Mesenchymal stem cell (in vitro differentiated cells and primary cell): ENCODE measurements at regions not wholly inside any gene's neighbourhood (a gene's known extent, or its start where the extent isn't known, plus 50 kb on each side); places are given as distances from the start of the nearest gene placed in this dataset.

Experiments
- DNase-seq: peaks from one replicate; pipeline ENCODE4 v3.0.0-alpha.2; 2013
- H2AFZ ChIP-seq: one replicate; pipeline ENCODE4 v1.6.1; 2013; ENCODE audit warnings: low read depth, mild to moderate bottlenecking, control low read depth, inconsistent platforms, low read length, moderate library complexity
- H2AK5ac ChIP-seq: 2 replicates; pipeline ENCODE4 v1.6.1; 2013; ENCODE audit warnings: low read length, moderate library complexity, mild to moderate bottlenecking, inconsistent platforms; ENCODE audit not compliant: severe bottlenecking
- H2BK120ac ChIP-seq: one replicate; pipeline ENCODE4 v1.6.1; 2013; ENCODE audit warnings: low read depth, mild to moderate bottlenecking, inconsistent platforms, low read length, moderate library complexity
- H2BK12ac ChIP-seq, 2 experiments: one replicate each; pipeline ENCODE4 v1.6.1; 2013; ENCODE audit warnings: inconsistent platforms in 2 of 2, low read length in 2 of 2, mild to moderate bottlenecking in 2 of 2, moderate library complexity in 2 of 2, control low read depth in 1 of 2
- H2BK15ac ChIP-seq: one replicate; pipeline ENCODE4 v1.6.1; 2013; ENCODE audit warnings: mild to moderate bottlenecking, low read depth, inconsistent platforms; ENCODE audit not compliant: poor library complexity, severe bottlenecking
- H2BK5ac ChIP-seq: 2 replicates; pipeline ENCODE4 v1.6.1; 2013; ENCODE audit warnings: low read depth, mild to moderate bottlenecking, low read length, control low read depth, inconsistent platforms; ENCODE audit not compliant: poor library complexity, severe bottlenecking
- H3K14ac ChIP-seq, 2 experiments: one replicate each; pipeline ENCODE4 v1.6.1; 2013; ENCODE audit warnings: inconsistent platforms in 2 of 2, low read length in 2 of 2, control low read depth in 1 of 2, mild to moderate bottlenecking in 1 of 2, moderate library complexity in 1 of 2
- H3K18ac ChIP-seq, 2 experiments: one replicate each; pipeline ENCODE4 v1.6.1; 2013; ENCODE audit warnings: inconsistent platforms in 2 of 2, low read length in 2 of 2, control low read depth in 1 of 2, low read depth in 1 of 2, mild to moderate bottlenecking in 1 of 2
- H3K23ac ChIP-seq, 2 experiments: one replicate each; pipeline ENCODE4 v1.6.1; 2013; ENCODE audit warnings: inconsistent platforms in 2 of 2, low read length in 2 of 2, mild to moderate bottlenecking in 2 of 2, moderate library complexity in 2 of 2, control low read depth in 1 of 2
- H3K27ac ChIP-seq: 2 replicates; pipeline ENCODE4 v1.5.1; 2013; ENCODE audit warnings: mild to moderate bottlenecking, moderate library complexity, low read length, control low read depth, inconsistent platforms; ENCODE audit not compliant: poor library complexity, severe bottlenecking
- H3K27me3 ChIP-seq, 2 experiments: 2 replicates each; pipeline versions ENCODE4 v1.6.1 to v1.7.0; 2013; ENCODE audit warnings: low read length in 2 of 2, mild to moderate bottlenecking in 2 of 2, moderate library complexity in 2 of 2, control low read depth in 1 of 2, inconsistent platforms in 1 of 2; ENCODE audit not compliant: control insufficient read depth in 1 of 2, insufficient read depth in 1 of 2
- H3K36me3 ChIP-seq, 2 experiments: 2 replicates each; pipeline versions ENCODE4 v1.6.1 to v1.7.0; 2013; ENCODE audit warnings: low read length in 2 of 2, control low read depth in 1 of 2, inconsistent platforms in 1 of 2, low read depth in 1 of 2, mild to moderate bottlenecking in 1 of 2; ENCODE audit not compliant: insufficient read depth in 2 of 2, control insufficient read depth in 1 of 2
- H3K4ac ChIP-seq, 2 experiments: one replicate each; pipeline ENCODE4 v1.6.1; 2013; ENCODE audit warnings: inconsistent platforms in 2 of 2, low read length in 2 of 2, mild to moderate bottlenecking in 2 of 2, moderate library complexity in 2 of 2, control low read depth in 1 of 2, low read depth in 1 of 2
- H3K4me1 ChIP-seq: 2 replicates; pipeline ENCODE4 v1.6.1; 2013; ENCODE audit warnings: low read depth, low read length, control low read depth; ENCODE audit not compliant: control insufficient read depth, insufficient read depth
- H3K4me2 ChIP-seq: 2 replicates; pipeline ENCODE4 v1.6.1; 2013; ENCODE audit warnings: low read length, mild to moderate bottlenecking, inconsistent platforms; ENCODE audit not compliant: poor library complexity, severe bottlenecking
- H3K4me3 ChIP-seq, 2 experiments: 2 replicates each; pipeline versions ENCODE4 v1.5.1 to v1.7.0; 2013; ENCODE audit warnings: low read length in 2 of 2, mild to moderate bottlenecking in 2 of 2, control low read depth in 1 of 2, low read depth in 1 of 2; ENCODE audit not compliant: insufficient read depth in 1 of 2
- H3K79me1 ChIP-seq: replicated peaks from 2 replicates; pipeline ENCODE4 v1.6.1; 2013; ENCODE audit warnings: mild to moderate bottlenecking, control low read depth, low read length, inconsistent platforms; ENCODE audit not compliant: poor library complexity, severe bottlenecking
- H3K9ac ChIP-seq: 2 replicates; pipeline ENCODE4 v1.7.0; 2013; ENCODE audit warnings: mild to moderate bottlenecking, low read length, moderate library complexity
- H3K9me3 ChIP-seq: 2 replicates; pipeline ENCODE4 v1.7.0; 2013; ENCODE audit warnings: mild to moderate bottlenecking, low read length; ENCODE audit not compliant: control insufficient read depth
- H4K8ac ChIP-seq: one replicate; pipeline ENCODE4 v1.6.1; 2013; ENCODE audit warnings: inconsistent platforms, mild to moderate bottlenecking, low read length, moderate library complexity
- H4K91ac ChIP-seq: one replicate; pipeline ENCODE4 v1.6.1; 2013; ENCODE audit warnings: mild to moderate bottlenecking, low read length, inconsistent platforms
- WGBS: methylation state at CpG from one replicate; pipeline ENCODE4 v1.1.7; 2013; ENCODE audit warnings: mixed read lengths; 5-methylcytosine and 5-hydroxymethylcytosine counted together

DNA sequence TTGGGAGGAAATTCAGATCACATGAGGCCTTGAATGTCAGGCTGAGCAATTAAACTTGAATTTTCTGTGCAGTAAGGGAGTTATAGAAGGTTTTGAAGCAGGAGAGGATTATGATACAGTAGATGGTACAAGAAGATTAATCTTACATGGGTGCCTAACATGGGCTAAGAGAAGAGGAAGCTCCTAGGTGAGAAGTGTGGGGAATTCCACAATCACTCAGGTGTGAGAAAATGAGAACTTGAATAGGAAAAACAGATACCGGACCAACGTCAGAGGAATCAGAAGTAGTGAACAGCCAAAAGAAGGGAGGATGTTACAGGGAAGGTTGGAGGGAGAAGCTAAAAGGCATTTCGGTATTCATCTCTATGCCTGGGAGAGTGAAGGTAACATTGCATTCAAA lies 250.7 kb upstream of the SLC35B3 start:
- no peak overlapping the region for H2BK15ac ChIP-seq

GRCh38 chr6:8683204-8683603 lies 247.9 kb upstream of the SLC35B3 start:
- H3K79me1 ChIP-seq, result no peaks in the 10 kb centered on the region
- no peak overlapping the region for H3K4me2 ChIP-seq
- H3K9me3 ChIP-seq, result peaks cover 6% of the 10 kb centered on the region
- H3K27me3 ChIP-seq, result no peaks in the 10 kb centered on the region
- H3K4me1 ChIP-seq, result no peaks in the 10 kb centered on the region
- no peak overlapping the region for H2AFZ ChIP-seq
- H4K8ac ChIP-seq, result no peak overlapping the region
- H3K23ac ChIP-seq, result no peak overlapping the region
- no peak overlapping the region for H3K14ac ChIP-seq
- H2BK120ac ChIP-seq, result no peak overlapping the region
- H3K18ac ChIP-seq, result no peak overlapping the region
- H3K27ac ChIP-seq, result no peak overlapping the region
- H2BK15ac ChIP-seq, result no peak overlapping the region
- no peaks in the 10 kb centered on the region for H3K36me3 ChIP-seq
- no peak overlapping the region for H3K4me3 ChIP-seq
- no peak overlapping the region for H3K4ac ChIP-seq
- H2BK5ac ChIP-seq, result no peak overlapping the region
- no peak overlapping the region for H4K91ac ChIP-seq
- H3K9ac ChIP-seq, result no peak overlapping the region
- no peak overlapping the region for H2BK12ac ChIP-seq
- no peak overlapping the region for H2AK5ac ChIP-seq
- no peak for DNase-seq
- 46% methylated on average over 1 of the region's 1 CpG for WGBS

More for the DNA sequence above, 250.7 kb upstream of the SLC35B3 start:
- H2BK120ac ChIP-seq, result no peak overlapping the region
- H3K27ac ChIP-seq, result no peak overlapping the region
- H3K14ac ChIP-seq, result no peak overlapping the region
- no peak overlapping the region for H2BK5ac ChIP-seq
- 88% methylated on average over 3 of the region's 3 CpGs for WGBS
- H2BK12ac ChIP-seq, result no peak overlapping the region
- no peak overlapping the region for H3K18ac ChIP-seq
- no peak overlapping the region for H3K4me2 ChIP-seq
- no peaks in the 10 kb centered on the region for H3K4me1 ChIP-seq
- no peak overlapping the region for H3K4me3 ChIP-seq
- H4K91ac ChIP-seq, result no peak overlapping the region
- no peak overlapping the region for H2AK5ac ChIP-seq
- no peak overlapping the region for H4K8ac ChIP-seq
- H3K79me1 ChIP-seq, result no peaks in the 10 kb centered on the region
- no peak overlapping the region for H2AFZ ChIP-seq
- no peak for DNase-seq
- no peaks in the 10 kb centered on the region for H3K36me3 ChIP-seq
- H3K23ac ChIP-seq, result no peak overlapping the region
- H3K27me3 ChIP-seq, result no peaks in the 10 kb centered on the region
- peaks cover 6% of the 10 kb centered on the region for H3K9me3 ChIP-seq
- no peak overlapping the region for H3K9ac ChIP-seq
- H3K4ac ChIP-seq, result no peak overlapping the region

DNA sequence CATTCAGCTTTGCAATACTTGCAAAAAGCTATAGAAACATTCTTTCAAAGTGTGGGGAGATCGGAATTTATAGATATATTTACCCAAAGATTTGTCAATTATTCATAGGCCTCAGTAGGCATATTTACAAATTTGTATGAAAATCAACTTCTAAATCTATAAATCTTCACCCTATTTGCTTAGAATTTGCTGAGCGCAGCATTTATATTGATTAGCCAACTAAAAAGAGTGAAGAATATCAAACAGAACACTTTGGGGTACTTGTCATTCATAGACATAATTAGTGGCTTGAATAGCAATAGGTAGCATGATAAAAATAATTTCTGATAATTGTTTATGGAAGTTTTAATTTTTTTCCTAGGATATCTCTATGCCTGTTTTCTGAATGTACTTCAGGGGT lies 244.5 kb upstream of the SLC35B3 start:
- Histone ChIP-seq H2BK5ac (no peak overlapping the region), H2BK15ac (no peak overlapping the region), H3K36me3 (no peaks in the 10 kb centered on the region), H2AK5ac (no peak overlapping the region), H3K4me2 (no peak overlapping the region), H3K9me3 (peaks cover 10% of the 10 kb centered on the region), H3K79me1 (no peaks in the 10 kb centered on the region), H3K4me1 (no peaks in the 10 kb centered on the region), H2AFZ (no peak overlapping the region), H3K27me3 (no peaks in the 10 kb centered on the region), H2BK120ac (no peak overlapping the region), H3K23ac (no peak overlapping the region), H3K14ac (no peak overlapping the region), H4K8ac (no peak overlapping the region), H3K9ac (no peak overlapping the region), H2BK12ac (no peak overlapping the region), H4K91ac (no peak overlapping the region), H3K4me3 (no peak overlapping the region), H3K27ac (no peak overlapping the region), H3K4ac (no peak overlapping the region), H3K18ac (no peak overlapping the region)
- no CpG with 5 or more reads among the region's 2 CpGs for WGBS
- DNase-seq, result no peak

- no peak overlapping the region for H2BK12ac ChIP-seq
- WGBS, result 91% methylated on average over 5 of the region's 5 CpGs
- H4K91ac ChIP-seq, result no peak overlapping the region
- H3K14ac ChIP-seq, result no peak overlapping the region
- peaks cover 14% of the 10 kb centered on the region for H3K9me3 ChIP-seq
- H3K4me3 ChIP-seq, result no peak overlapping the region
- no peak overlapping the region for H2BK5ac ChIP-seq
- no peak overlapping the region for H3K9ac ChIP-seq
- no peak overlapping the region for H3K27ac ChIP-seq
- no peak for DNase-seq
- no peak overlapping the region for H3K4ac ChIP-seq
- no peak overlapping the region for H2BK120ac ChIP-seq
- H3K79me1 ChIP-seq, result no peaks in the 10 kb centered on the region
- H3K4me1 ChIP-seq, result no peaks in the 10 kb centered on the region
- H2BK15ac ChIP-seq, result no peak overlapping the region
- H3K23ac ChIP-seq, result no peak overlapping the region
- H3K27me3 ChIP-seq, result no peaks in the 10 kb centered on the region
- H3K4me2 ChIP-seq, result no peak overlapping the region
- H3K36me3 ChIP-seq, result no peaks in the 10 kb centered on the region
- H3K18ac ChIP-seq, result no peak overlapping the region
- no peak overlapping the region for H2AK5ac ChIP-seq
- no peak overlapping the region for H2AFZ ChIP-seq
- no peak overlapping the region for H4K8ac ChIP-seq
Measured at GRCh38 chr6:8678466-8678865, 243.1 kb upstream of the SLC35B3 start.
